Upper lobe of left lung (tissue), 4 donors: ENCODE measurements at regions not wholly inside any gene's neighbourhood (a gene's known extent, or its start where the extent isn't known, plus 50 kb on each side); places are given as distances from the start of the nearest gene placed in this dataset.

Experiments
- POLR2A ChIP-seq, 4 donors: fragments of 450-650 bp; IDR thresholded peaks; one replicate each; pipeline ENCODE4 v1.5.1; 2016 to 2017; ENCODE audit warnings: antibody characterized with exemption in 4 of 4, mild to moderate bottlenecking in 2 of 4
- POLR2AphosphoS5 ChIP-seq, 2 donors: sonication (generic); formaldehyde crosslinking; IDR thresholded peaks; one replicate each; pipeline ENCODE4 v1.5.1; 2017; ENCODE audit warnings: antibody characterized with exemption in 2 of 2
- TF ChIP-seq, protein P1 (sequence below), 6 experiments: fragments of 450-650 bp in 4 of 6; fragments of 200-600 bp in 2 of 6; sonication (generic) in 2 of 6; IDR thresholded peaks; one replicate each; pipeline ENCODE4 v1.5.1; 2016 to 2019; ENCODE audit warnings: antibody characterized with exemption in 6 of 6

DNA sequence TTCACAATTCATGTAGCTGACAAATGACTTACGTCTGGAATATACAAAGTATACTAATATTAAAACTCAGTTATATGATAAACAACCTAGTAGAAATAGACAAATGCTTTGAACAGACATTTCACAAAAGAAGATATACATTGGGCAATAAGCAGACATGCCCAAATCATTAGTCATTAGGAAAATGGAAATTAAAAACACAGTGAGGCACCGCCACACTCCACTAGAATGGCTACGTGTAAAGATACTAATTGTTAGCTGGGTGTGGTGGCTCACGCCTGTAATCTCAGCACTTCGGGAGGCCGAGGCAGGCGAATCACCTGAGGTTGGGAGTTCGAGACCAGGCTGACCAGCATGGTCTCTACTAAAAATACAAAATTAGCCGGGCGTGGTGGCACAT, 248.9 kb upstream of the TMEM132C start:
- TF ChIP-seq, protein P1, sequence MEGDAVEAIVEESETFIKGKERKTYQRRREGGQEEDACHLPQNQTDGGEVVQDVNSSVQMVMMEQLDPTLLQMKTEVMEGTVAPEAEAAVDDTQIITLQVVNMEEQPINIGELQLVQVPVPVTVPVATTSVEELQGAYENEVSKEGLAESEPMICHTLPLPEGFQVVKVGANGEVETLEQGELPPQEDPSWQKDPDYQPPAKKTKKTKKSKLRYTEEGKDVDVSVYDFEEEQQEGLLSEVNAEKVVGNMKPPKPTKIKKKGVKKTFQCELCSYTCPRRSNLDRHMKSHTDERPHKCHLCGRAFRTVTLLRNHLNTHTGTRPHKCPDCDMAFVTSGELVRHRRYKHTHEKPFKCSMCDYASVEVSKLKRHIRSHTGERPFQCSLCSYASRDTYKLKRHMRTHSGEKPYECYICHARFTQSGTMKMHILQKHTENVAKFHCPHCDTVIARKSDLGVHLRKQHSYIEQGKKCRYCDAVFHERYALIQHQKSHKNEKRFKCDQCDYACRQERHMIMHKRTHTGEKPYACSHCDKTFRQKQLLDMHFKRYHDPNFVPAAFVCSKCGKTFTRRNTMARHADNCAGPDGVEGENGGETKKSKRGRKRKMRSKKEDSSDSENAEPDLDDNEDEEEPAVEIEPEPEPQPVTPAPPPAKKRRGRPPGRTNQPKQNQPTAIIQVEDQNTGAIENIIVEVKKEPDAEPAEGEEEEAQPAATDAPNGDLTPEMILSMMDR (IDR thresholded peaks at IDR 0.05): no peak
- TF ChIP-seq POLR2AphosphoS5 (IDR thresholded peaks at IDR 0.05) (no peak), POLR2A (IDR thresholded peaks at IDR 0.05) (no peak)
